Ishikawa (cell line): ENCODE measurements at regions not wholly inside any gene's neighbourhood (a gene's known extent, or its start where the extent isn't known, plus 50 kb on each side); places are given as distances from the start of the nearest gene placed in this dataset.

Source experiments
- CEBPB ChIP-seq: IDR thresholded peaks from 2 replicates; pipeline ENCODE4 v1.6.1; 2012
- CREB1 ChIP-seq: IDR thresholded peaks from 2 replicates; pipeline ENCODE4 v1.6.1; 2012; ENCODE audit warnings: low read depth
- EGR1 ChIP-seq: IDR thresholded peaks from 2 replicates; pipeline ENCODE4 v1.6.1; 2012
- EP300 ChIP-seq: IDR thresholded peaks from 2 replicates; pipeline ENCODE4 v1.6.1; 2012; ENCODE audit warnings: borderline replicate concordance
- FOXM1 ChIP-seq: IDR thresholded peaks from 2 replicates; pipeline ENCODE4 v1.6.1; 2012; ENCODE audit warnings: low read depth, borderline replicate concordance
- MAX ChIP-seq: IDR thresholded peaks from 2 replicates; pipeline ENCODE4 v1.6.1; 2012
- NFIC ChIP-seq: IDR thresholded peaks from 2 replicates; pipeline ENCODE4 v1.6.1; 2012
- RAD21 ChIP-seq: IDR thresholded peaks from 2 replicates; pipeline ENCODE4 v1.6.1; 2012; ENCODE audit warnings: low read depth
- REST ChIP-seq: IDR thresholded peaks from 2 replicates; pipeline ENCODE4 v1.6.1; 2012; ENCODE audit warnings: low read depth, mild to moderate bottlenecking
- TAF1 ChIP-seq: IDR thresholded peaks from 2 replicates; pipeline ENCODE4 v1.6.1; 2012; ENCODE audit warnings: low read depth, mild to moderate bottlenecking
- TCF12 ChIP-seq: IDR thresholded peaks from 2 replicates; pipeline ENCODE4 v1.6.1; 2012; ENCODE audit warnings: low read depth
- TEAD4 ChIP-seq: IDR thresholded peaks from 2 replicates; pipeline ENCODE4 v1.6.1; 2012
- USF1 ChIP-seq: IDR thresholded peaks from 2 replicates; pipeline ENCODE4 v1.6.1; 2012
- YY1 ChIP-seq: IDR thresholded peaks from 2 replicates; pipeline ENCODE4 v1.6.1; 2012; ENCODE audit warnings: low read depth
- ZBTB7A ChIP-seq: IDR thresholded peaks from 2 replicates; pipeline ENCODE4 v1.6.1; 2012; ENCODE audit warnings: low read depth

GRCh38 chrX:25737540-25737939 is 400.6 kb upstream of the MAGEB18 start:
- no peak for TF ChIP-seq NFIC
- no peak for TF ChIP-seq EP300

GRCh38 chrX:25742334-25742733 is 395.8 kb upstream of the MAGEB18 start:
- TF ChIP-seq CEBPB, result no peak
- no peak for TF ChIP-seq EP300
- TF ChIP-seq ZBTB7A, result no peak
- TF ChIP-seq TCF12, result no peak
- no peak for TF ChIP-seq TAF1
- TF ChIP-seq EGR1, result no peak
- TF ChIP-seq TEAD4, result no peak
- no peak for TF ChIP-seq YY1

- no peak for TF ChIP-seq TAF1
- no peak for TF ChIP-seq FOXM1
- TF ChIP-seq CEBPB, result no peak
- TF ChIP-seq USF1, result no peak
These were observed 383.7 kb upstream of the MAGEB18 start for GRCh38 chrX:25754399-25754798.

- TF ChIP-seq REST (no peak), TCF12 (no peak), CEBPB (no peak), USF1 (no peak), TEAD4 (no peak), MAX (no peak), EGR1 (no peak), TAF1 (no peak), RAD21 (no peak), YY1 (no peak), FOXM1 (no peak), CREB1 (no peak), EP300 (no peak), NFIC (no peak), ZBTB7A (no peak)
These were observed 382.9 kb upstream of the MAGEB18 start for GRCh38 chrX:25755194-25755593.

- no peak for TF ChIP-seq NFIC
- no peak for TF ChIP-seq RAD21
- no peak for TF ChIP-seq YY1
- no peak for TF ChIP-seq FOXM1
- no peak for TF ChIP-seq USF1
- TF ChIP-seq TCF12, result no peak
- no peak for TF ChIP-seq TEAD4
- TF ChIP-seq EP300, result no peak
- TF ChIP-seq CREB1, result no peak
- TF ChIP-seq TAF1, result no peak
- TF ChIP-seq EGR1, result no peak
- no peak for TF ChIP-seq ZBTB7A
- no peak for TF ChIP-seq CEBPB
- TF ChIP-seq REST, result no peak
- no peak for TF ChIP-seq MAX
These were observed 375.5 kb upstream of the MAGEB18 start for GRCh38 chrX:25762656-25763055.

- TF ChIP-seq YY1 (no peak), CREB1 (no peak), REST (no peak), ZBTB7A (no peak), EGR1 (no peak), USF1 (no peak), NFIC (no peak), TAF1 (no peak), TCF12 (no peak), MAX (no peak), FOXM1 (no peak), TEAD4 (no peak), RAD21 (no peak), EP300 (no peak), CEBPB (no peak)
These were observed 332.4 kb upstream of the MAGEB18 start for GRCh38 chrX:25805744-25806143.
